ENCODE measurements at regions not wholly inside any gene's neighbourhood (a gene's known extent, or its start where the extent isn't known, plus 50 kb on each side); places are given as distances from the start of the nearest gene placed in this dataset.

DNA sequence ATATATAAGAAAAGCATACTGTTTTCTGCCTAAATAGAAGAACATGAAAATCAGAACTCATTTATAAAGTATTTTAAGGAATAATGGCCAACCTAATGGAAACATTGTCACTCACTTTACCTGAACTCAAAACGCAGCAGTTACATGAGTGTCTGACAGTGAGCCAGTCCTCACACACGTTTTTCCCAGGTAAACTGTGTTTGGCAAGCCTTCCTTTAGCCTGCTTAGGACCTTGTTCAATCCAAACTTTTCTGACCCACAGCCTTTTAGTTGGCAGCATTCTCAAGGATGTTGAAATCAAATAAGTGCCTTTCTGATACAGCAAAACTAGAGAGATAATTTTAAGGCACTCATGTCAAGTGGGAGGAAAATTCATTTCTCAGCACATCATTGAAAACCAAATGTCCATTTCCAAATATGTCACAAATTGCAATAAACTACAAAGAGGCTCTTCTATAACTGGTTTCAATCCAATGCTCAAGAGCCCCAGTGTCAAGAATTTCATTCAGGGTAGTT, 83.5 kb upstream of the SPDL1 start:
- H3K9me3 ChIP-seq: no peaks in the 10 kb centered on the region
- no peak overlapping the region for H3K4me3 ChIP-seq
- ATAC-seq (ENCODE audit: low FRiP score in 2 of 2) (no peak), DNase-seq (no peak)
- no peaks in the 10 kb centered on the region for H3K36me3 ChIP-seq
- WGBS, 2 donors: 47 to 49% methylated on average over 2 of the region's 2 CpGs
- no peaks in the 10 kb centered on the region for H3K4me1 ChIP-seq
- no peak for TF ChIP-seq CTCF (IDR thresholded peaks at IDR 0.05)
- TF ChIP-seq POLR2AphosphoS5 (IDR thresholded peaks at IDR 0.05): no peak
- no peak for TF ChIP-seq EP300 (IDR thresholded peaks at IDR 0.05)
- TF ChIP-seq POLR2A (IDR thresholded peaks at IDR 0.05): no peak
- H3K27ac ChIP-seq: no peak overlapping the region
- no peaks in the 10 kb centered on the region for H3K27me3 ChIP-seq

DNA sequence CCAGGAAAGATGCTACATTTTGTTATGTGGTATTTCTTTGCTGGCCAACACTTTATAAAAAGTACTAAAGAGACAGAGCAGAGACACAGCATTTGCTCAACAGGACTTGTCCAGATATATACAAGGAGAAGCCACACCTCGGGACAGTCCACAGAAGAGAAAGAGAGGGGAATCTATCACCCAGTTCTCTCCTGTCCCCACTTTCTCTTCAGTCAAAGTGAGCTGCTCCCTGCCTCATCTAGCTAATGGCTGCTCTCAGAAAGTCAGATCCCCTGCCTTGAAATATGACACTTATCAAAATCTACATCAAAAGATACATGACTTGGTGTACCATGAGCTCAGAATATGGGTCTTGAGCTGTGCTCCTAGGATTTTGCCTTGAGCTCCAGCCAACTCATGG, 86.7 kb upstream of the SPDL1 start:
- Histone ChIP-seq H3K9me3 (no peaks in the 10 kb centered on the region), H3K36me3 (no peaks in the 10 kb centered on the region), H3K27me3 (no peaks in the 10 kb centered on the region), H3K4me1 (no peaks in the 10 kb centered on the region), H3K27ac (no peak overlapping the region), H3K4me3 (no peak overlapping the region)
- TF ChIP-seq POLR2A (IDR thresholded peaks at IDR 0.05) (no peak), POLR2AphosphoS5 (IDR thresholded peaks at IDR 0.05) (no peak), CTCF (IDR thresholded peaks at IDR 0.05) (no peak), EP300 (IDR thresholded peaks at IDR 0.05) (no peak)
- no peak for ATAC-seq (ENCODE audit: low FRiP score in 2 of 2)
- 67 to 72% methylated on average over 1 of the region's 1 CpG for WGBS, 2 donors
- no peak for DNase-seq

- TF ChIP-seq POLR2A (IDR thresholded peaks at IDR 0.05): no peak
- TF ChIP-seq CTCF (IDR thresholded peaks at IDR 0.05): no peak
- TF ChIP-seq POLR2AphosphoS5 (IDR thresholded peaks at IDR 0.05): no peak
- no peak for TF ChIP-seq EP300 (IDR thresholded peaks at IDR 0.05)
- Histone ChIP-seq H3K4me3 (no peak overlapping the region), H3K36me3 (no peaks in the 10 kb centered on the region), H3K9me3 (no peaks in the 10 kb centered on the region), H3K27me3 (no peaks in the 10 kb centered on the region), H3K4me1 (no peaks in the 10 kb centered on the region), H3K27ac (no peak overlapping the region)
- no peak for ATAC-seq (ENCODE audit: low FRiP score in 2 of 2)
- WGBS, 2 donors: 72 to 85% methylated on average over 4 of the region's 4 CpGs
- DNase-seq: no peak
Observed at GRCh38 chr5:169494941-169495548, 88.5 kb upstream of the SPDL1 start.

GRCh38 chr5:169494383-169494935, 89.1 kb upstream of the SPDL1 start:
- 17 to 23% methylated on average over 2 of the region's 2 CpGs for WGBS, 2 donors
- no peaks in the 10 kb centered on the region for H3K4me1 ChIP-seq
- TF ChIP-seq CTCF (IDR thresholded peaks at IDR 0.05) (no peak), POLR2A (IDR thresholded peaks at IDR 0.05) (no peak), EP300 (IDR thresholded peaks at IDR 0.05) (no peak)
- ATAC-seq (ENCODE audit: low FRiP score in 2 of 2): no peak
- H3K27me3 ChIP-seq: no peaks in the 10 kb centered on the region
- DNase-seq: no peak
- no peak overlapping the region for H3K4me3 ChIP-seq
- no peaks in the 10 kb centered on the region for H3K36me3 ChIP-seq
- no peak overlapping the region for H3K27ac ChIP-seq
- no peaks in the 10 kb centered on the region for H3K9me3 ChIP-seq

DNA sequence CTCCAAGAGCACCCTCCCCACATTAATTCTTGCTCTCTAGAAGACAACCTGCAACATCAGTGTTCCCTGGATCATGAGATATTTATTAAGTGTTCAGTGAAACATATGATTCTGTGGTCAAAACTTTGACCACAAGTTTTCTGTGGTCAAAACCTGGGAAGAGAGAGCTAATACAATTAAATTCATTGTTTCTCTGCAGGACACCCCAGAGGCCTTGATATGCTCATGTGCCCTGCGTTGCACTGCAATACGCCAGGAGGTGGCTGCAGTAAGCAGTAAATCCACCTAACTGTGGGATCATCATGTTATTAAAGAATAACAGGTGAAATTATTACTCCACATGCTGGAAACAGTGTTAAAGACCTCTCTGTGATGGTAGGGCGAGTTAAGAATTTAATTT, 109.3 kb upstream of the SPDL1 start:
- DNase-seq (no peak), ATAC-seq (ENCODE audit: low FRiP score in 2 of 2) (no peak)
- Histone ChIP-seq H3K27ac (no peak overlapping the region), H3K9me3 (no peaks in the 10 kb centered on the region), H3K4me1 (no peaks in the 10 kb centered on the region), H3K4me3 (no peak overlapping the region), H3K27me3 (no peaks in the 10 kb centered on the region), H3K36me3 (no peaks in the 10 kb centered on the region)
- 54 to 72% methylated on average over 3 of the region's 3 CpGs for WGBS, 2 donors
- TF ChIP-seq POLR2A (IDR thresholded peaks at IDR 0.05): no peak
- no peak for TF ChIP-seq EP300 (IDR thresholded peaks at IDR 0.05)
- TF ChIP-seq POLR2AphosphoS5 (IDR thresholded peaks at IDR 0.05): no peak
- no peak for TF ChIP-seq CTCF (IDR thresholded peaks at IDR 0.05)
